ENCODE measurements at regions not wholly inside any gene's neighbourhood (a gene's known extent, or its start where the extent isn't known, plus 50 kb on each side); places are given as distances from the start of the nearest gene placed in this dataset.

DNA sequence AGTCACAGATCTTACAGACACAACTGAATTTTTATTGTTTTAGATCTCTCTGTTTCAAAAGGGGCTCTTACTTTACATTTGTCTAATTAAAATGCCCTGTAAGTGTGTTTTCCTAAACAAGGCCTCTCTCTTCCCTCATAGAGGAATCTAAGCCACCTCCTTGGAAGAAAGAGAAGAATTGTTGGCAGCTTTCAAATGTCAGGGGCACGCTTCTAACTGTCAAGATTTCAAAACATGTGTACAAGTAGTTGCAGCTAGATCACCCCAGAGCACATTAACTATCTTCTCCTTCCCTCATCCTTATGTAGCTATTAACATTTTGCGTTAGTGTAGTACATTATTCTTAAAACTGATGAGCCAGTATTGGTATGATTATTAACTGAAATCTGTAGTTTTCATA is 266.5 kb upstream of the BOD1L1 start:
- peaks cover 0 to 9% (median 0%) of the 10 kb centered on the region in 4 donors for H3K4me1 ChIP-seq

DNA sequence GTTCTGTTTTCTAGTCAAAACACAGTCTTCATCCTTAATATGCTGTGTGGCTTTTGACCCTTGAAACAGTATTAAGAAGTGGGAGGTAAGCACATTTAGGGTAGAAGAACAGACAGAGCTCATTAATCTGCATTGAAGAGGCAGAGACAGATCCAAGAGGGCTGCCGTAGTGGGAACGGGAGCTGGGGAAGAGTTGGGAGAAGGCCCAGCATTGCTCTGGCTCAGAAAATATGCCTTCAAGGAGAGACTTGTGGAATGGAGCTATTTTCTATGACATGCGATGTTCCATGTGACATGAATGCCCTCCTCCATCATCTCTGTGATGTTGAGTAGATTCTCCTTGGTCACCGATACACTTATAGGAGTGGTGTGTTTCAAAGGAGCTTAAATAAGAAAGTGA is 273.3 kb upstream of the BOD1L1 start:
- no peak overlapping the region for H3K27ac ChIP-seq
- no peak for TF ChIP-seq POLR2A (IDR thresholded peaks at IDR 0.05)
- TF ChIP-seq, protein P1, sequence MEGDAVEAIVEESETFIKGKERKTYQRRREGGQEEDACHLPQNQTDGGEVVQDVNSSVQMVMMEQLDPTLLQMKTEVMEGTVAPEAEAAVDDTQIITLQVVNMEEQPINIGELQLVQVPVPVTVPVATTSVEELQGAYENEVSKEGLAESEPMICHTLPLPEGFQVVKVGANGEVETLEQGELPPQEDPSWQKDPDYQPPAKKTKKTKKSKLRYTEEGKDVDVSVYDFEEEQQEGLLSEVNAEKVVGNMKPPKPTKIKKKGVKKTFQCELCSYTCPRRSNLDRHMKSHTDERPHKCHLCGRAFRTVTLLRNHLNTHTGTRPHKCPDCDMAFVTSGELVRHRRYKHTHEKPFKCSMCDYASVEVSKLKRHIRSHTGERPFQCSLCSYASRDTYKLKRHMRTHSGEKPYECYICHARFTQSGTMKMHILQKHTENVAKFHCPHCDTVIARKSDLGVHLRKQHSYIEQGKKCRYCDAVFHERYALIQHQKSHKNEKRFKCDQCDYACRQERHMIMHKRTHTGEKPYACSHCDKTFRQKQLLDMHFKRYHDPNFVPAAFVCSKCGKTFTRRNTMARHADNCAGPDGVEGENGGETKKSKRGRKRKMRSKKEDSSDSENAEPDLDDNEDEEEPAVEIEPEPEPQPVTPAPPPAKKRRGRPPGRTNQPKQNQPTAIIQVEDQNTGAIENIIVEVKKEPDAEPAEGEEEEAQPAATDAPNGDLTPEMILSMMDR (IDR thresholded peaks at IDR 0.05): no peak
- TF ChIP-seq EP300 (IDR thresholded peaks at IDR 0.05): no peak
- no peaks in the 10 kb centered on the region for H3K27me3 ChIP-seq
- no peak for DNase-seq (ENCODE audit: low spot score in 2 of 2)
- no peaks in the 10 kb centered on the region for H3K36me3 ChIP-seq
- no peak overlapping the region for H3K4me3 ChIP-seq
- WGBS, 2 donors: 80 to 83% methylated on average over 4 of the region's 4 CpGs
- H3K9me3 ChIP-seq: no peaks in the 10 kb centered on the region
- H3K4me1 ChIP-seq: no peaks in the 10 kb centered on the region

More for the DNA sequence above, 266.5 kb upstream of the BOD1L1 start:
- Histone ChIP-seq H3K27me3 (no peaks in the 10 kb centered on the region), H3K27ac (no peak overlapping the region), H3K9me3 (no peaks in the 10 kb centered on the region), H3K36me3 (no peaks in the 10 kb centered on the region), H3K4me3 (no peak overlapping the region)
- DNase-seq (ENCODE audit: low spot score in 2 of 2): no peak
- TF ChIP-seq POLR2A (IDR thresholded peaks at IDR 0.05) (no peak), EP300 (IDR thresholded peaks at IDR 0.05) (no peak)
- TF ChIP-seq, protein P1 (IDR thresholded peaks at IDR 0.05): no peak
- WGBS, 2 donors: 60% methylated on average over 2 of the region's 2 CpGs

DNA sequence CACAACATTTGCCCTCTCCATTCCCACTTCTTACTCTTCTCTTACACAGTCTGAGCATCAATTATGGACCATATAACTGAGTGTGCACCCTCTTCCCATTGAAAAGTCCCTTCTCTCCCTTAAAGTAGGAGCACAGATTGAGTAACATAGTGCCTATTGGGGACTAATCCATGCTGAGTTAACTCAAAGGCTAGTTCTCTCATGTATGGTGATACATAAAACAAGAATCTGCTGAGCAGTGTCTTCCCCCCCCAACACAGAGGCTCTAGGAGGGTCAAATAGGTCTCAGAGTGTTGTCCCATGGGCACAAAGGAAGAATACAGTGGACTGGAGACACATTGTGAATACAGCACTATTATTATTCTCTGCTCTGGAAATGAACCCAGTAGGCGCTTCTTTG is 274.6 kb upstream of the BOD1L1 start:
- Histone ChIP-seq H3K4me1 (no peaks in the 10 kb centered on the region), H3K4me3 (no peak overlapping the region), H3K27me3 (no peaks in the 10 kb centered on the region), H3K36me3 (no peaks in the 10 kb centered on the region), H3K9me3 (no peaks in the 10 kb centered on the region), H3K27ac (no peak overlapping the region)
- WGBS, 2 donors: 73 to 74% methylated on average over 1 of the region's 1 CpG
- TF ChIP-seq, protein P1 (IDR thresholded peaks at IDR 0.05): no peak
- no peak for TF ChIP-seq EP300 (IDR thresholded peaks at IDR 0.05)
- TF ChIP-seq POLR2A (IDR thresholded peaks at IDR 0.05): no peak
- no peak for DNase-seq (ENCODE audit: low spot score in 2 of 2)

DNA sequence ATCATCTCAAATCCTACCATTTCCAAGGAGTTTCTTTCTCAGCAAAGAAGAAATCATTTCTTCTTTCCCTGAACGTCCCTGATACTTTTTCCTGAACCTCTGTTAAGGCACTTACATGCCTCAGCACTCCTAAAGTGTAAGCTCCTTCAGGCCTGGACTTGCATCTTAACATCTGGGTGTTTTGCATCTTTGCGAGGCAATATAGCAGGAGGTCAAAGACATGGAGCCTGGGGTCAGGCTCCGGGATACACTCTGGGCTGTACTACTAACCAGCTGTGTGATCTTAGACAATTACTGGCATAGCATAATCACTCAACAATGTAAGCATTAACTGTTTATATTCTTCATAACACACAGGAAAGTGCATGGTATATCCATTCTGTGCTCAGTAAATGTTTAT is 275.5 kb upstream of the BOD1L1 start:
- 58% methylated on average over 3 of the region's 3 CpGs for WGBS, 2 donors
- TF ChIP-seq POLR2A (IDR thresholded peaks at IDR 0.05): no peak
- TF ChIP-seq, protein P1 (IDR thresholded peaks at IDR 0.05): no peak
- no peak for TF ChIP-seq EP300 (IDR thresholded peaks at IDR 0.05)
- no peaks in the 10 kb centered on the region for H3K4me1 ChIP-seq
- no peaks in the 10 kb centered on the region for H3K36me3 ChIP-seq
- no peaks in the 10 kb centered on the region for H3K9me3 ChIP-seq
- H3K4me3 ChIP-seq: no peak overlapping the region
- H3K27ac ChIP-seq: no peak overlapping the region
- H3K27me3 ChIP-seq: no peaks in the 10 kb centered on the region
- no peak for DNase-seq (ENCODE audit: low spot score in 2 of 2)

DNA sequence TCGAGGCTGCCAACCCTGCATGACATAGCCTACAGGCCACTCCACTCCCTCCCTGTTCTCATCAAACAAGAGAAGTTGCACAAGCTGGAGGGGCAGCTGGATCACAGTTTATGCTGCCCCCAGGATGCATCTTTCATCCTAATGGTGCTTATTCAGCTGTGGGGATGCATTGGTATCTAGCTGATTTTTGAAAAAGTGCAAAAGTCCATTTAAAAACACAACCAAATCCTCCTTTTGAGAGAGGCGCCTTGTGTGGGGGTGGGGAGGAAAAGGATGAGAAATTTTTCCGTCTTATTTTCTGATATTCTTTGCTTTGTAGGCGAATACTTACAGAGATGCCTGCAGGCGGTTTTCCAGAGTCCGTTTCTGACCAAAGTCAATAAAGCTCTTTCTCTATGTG is 276.4 kb upstream of the BOD1L1 start:
- Histone ChIP-seq H3K27ac (no peak overlapping the region), H3K4me1 (no peaks in the 10 kb centered on the region), H3K9me3 (no peaks in the 10 kb centered on the region), H3K27me3 (no peaks in the 10 kb centered on the region), H3K4me3 (no peak overlapping the region), H3K36me3 (no peaks in the 10 kb centered on the region)
- TF ChIP-seq POLR2A (IDR thresholded peaks at IDR 0.05) (no peak), EP300 (IDR thresholded peaks at IDR 0.05) (no peak)
- TF ChIP-seq, protein P1 (IDR thresholded peaks at IDR 0.05): no peak
- 36% methylated on average over 6 of the region's 6 CpGs for WGBS, 2 donors
- DNase-seq (ENCODE audit: low spot score in 2 of 2): no peak

Measured in tibial nerve (tissue), 4 donors.